Upper lobe of left lung (tissue), 6 donors: ENCODE measurements at regions not wholly inside any gene's neighbourhood (a gene's known extent, or its start where the extent isn't known, plus 50 kb on each side); places are given as distances from the start of the nearest gene placed in this dataset.

Source experiments
- ATAC-seq, 2 donors: fragments of 200-7000 bp; cut with Tn5 transposase; one replicate each; pipeline ENCODE4 v1.9.1; 2022; ENCODE audit warnings: mild to moderate bottlenecking in 2 of 2, moderate library complexity in 2 of 2; ENCODE audit not compliant: low FRiP score in 2 of 2
- DNase-seq, 2 donors: peaks; one replicate each; pipeline ENCODE4 v3.0.0-alpha.2; 2019 to 2020
- H3K27ac ChIP-seq, 4 donors: fragments of 200-600 bp; sonication (generic); one replicate each; pipeline ENCODE4 v1.5.1; 2016 to 2019
- H3K27me3 ChIP-seq, 4 donors: fragments of 200-600 bp; sonication (generic); one replicate each; pipeline ENCODE4 v1.5.1; 2017 to 2019
- H3K36me3 ChIP-seq, 4 donors: fragments of 200-600 bp; sonication (generic); one replicate each; pipeline ENCODE4 v1.5.1; 2016 to 2019
- H3K4me1 ChIP-seq, 4 donors: fragments of 200-600 bp; sonication (generic); one replicate each; pipeline ENCODE4 v1.5.1; 2018 to 2019
- H3K4me3 ChIP-seq, 4 donors: fragments of 200-600 bp; sonication (generic); one replicate each; pipeline ENCODE4 v1.5.1; 2017 to 2019; ENCODE audit warnings: mild to moderate bottlenecking in 2 of 4, moderate library complexity in 1 of 4
- H3K9me3 ChIP-seq, 4 donors: fragments of 200-600 bp; sonication (generic); one replicate each; pipeline ENCODE4 v1.5.1; 2018 to 2019
- CTCF ChIP-seq, 6 experiments: fragments of 450-650 bp in 4 of 6; fragments of 200-600 bp in 2 of 6; sonication (generic) in 2 of 6; IDR thresholded peaks; one replicate each; pipeline ENCODE4 v1.5.1; 2016 to 2019; ENCODE audit warnings: antibody characterized with exemption in 6 of 6
- EP300 ChIP-seq, 4 donors: sonication (generic); formaldehyde crosslinking; IDR thresholded peaks; one replicate each; pipeline ENCODE4 v1.5.1; 2017; ENCODE audit warnings: antibody characterized with exemption in 4 of 4, control low read depth in 2 of 4
- POLR2A ChIP-seq, 4 donors: fragments of 450-650 bp; IDR thresholded peaks; one replicate each; pipeline ENCODE4 v1.5.1; 2016 to 2017; ENCODE audit warnings: antibody characterized with exemption in 4 of 4, mild to moderate bottlenecking in 2 of 4
- POLR2AphosphoS5 ChIP-seq, 2 donors: sonication (generic); formaldehyde crosslinking; IDR thresholded peaks; one replicate each; pipeline ENCODE4 v1.5.1; 2017; ENCODE audit warnings: antibody characterized with exemption in 2 of 2
- WGBS, 2 donors: methylation state at CpG; one replicate each; pipeline ENCODE4 v1.1.5; 2017 to 2018; 5-methylcytosine and 5-hydroxymethylcytosine counted together
- donor health status: DM: no; HTN: no; CAD: no; lungs with moderate emphysema.
- donor health status: DM: no; HTN: yes; CAD: no; lungs with severe emphysema.

DNA sequence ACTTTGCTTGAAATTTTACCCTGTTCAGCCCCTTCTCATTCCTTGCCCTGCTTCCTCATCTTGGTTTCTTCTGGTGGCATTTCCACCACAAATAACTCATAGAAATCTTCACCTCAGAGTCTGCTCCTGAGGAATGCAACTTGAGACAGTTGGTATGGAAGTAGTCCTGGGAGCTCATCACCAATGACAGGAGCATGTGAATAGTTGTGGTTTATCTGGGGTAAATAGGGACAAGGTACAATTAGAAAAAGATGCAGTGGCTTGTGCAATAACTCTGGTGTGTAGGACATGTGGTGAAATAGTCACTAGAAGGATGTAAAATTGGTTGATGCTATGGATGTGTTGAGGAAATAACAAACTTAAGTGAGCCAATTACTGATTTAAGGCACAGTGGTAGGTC lies 72.7 kb upstream of the CHRNA7 start:
- no peak overlapping the region for H3K27ac ChIP-seq
- H3K9me3 ChIP-seq: peaks cover 5 to 24% (median 13%) of the 10 kb centered on the region in 4 donors
- no peak for TF ChIP-seq POLR2AphosphoS5 (IDR thresholded peaks at IDR 0.05)
- TF ChIP-seq EP300 (IDR thresholded peaks at IDR 0.05): no peak
- no peak for TF ChIP-seq CTCF (IDR thresholded peaks at IDR 0.05)
- H3K27me3 ChIP-seq: no peaks in the 10 kb centered on the region
- H3K36me3 ChIP-seq: no peaks in the 10 kb centered on the region
- H3K4me3 ChIP-seq: no peak overlapping the region
- no peak for ATAC-seq
- DNase-seq: no peak
- no peaks in the 10 kb centered on the region for H3K4me1 ChIP-seq

DNA sequence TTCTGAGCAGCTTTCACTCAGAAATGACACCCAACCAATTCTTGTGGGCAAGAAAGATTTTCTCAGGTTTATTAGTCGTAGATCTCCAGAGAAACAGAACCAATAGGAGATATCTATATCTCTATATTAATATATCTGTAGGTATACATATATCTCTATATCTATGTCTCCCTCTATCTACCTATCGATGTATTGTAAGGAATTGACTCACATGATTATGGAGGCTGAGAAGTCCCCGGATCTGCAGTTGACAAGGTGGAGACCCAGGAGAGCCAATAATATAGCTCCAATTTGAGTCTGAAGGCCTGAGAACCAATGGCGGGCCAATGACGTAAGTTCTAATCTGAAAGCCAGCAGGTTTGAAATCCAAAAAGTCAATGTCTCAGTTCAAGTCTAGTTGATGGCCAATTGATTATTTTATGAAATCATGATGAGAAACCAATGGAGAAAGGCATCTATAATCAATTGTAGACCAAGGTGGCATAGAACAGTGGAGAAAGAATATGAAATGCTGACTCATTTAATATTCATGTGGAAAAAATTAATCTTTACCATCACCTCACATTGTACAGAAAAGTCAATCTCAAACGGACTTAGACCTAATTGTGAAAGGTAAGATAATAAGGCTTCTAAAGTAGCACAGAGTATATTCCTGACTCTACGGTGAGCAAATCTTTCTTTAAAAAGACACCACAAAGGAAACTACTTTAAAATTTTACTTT lies 65.6 kb upstream of the CHRNA7 start:
- DNase-seq (no peak), ATAC-seq (no peak)
- H3K36me3 ChIP-seq: no peaks in the 10 kb centered on the region

GRCh38 chr15:31970007-31970406 lies 60.3 kb upstream of the CHRNA7 start:
- Histone ChIP-seq H3K27ac (no peak overlapping the region), H3K36me3 (no peaks in the 10 kb centered on the region), H3K4me1 (peaks cover 2 to 4% (median 3%) of the 10 kb centered on the region in 4 donors), H3K27me3 (no peaks in the 10 kb centered on the region), H3K4me3 (no peak overlapping the region), H3K9me3 (no peaks in the 10 kb centered on the region)
- DNase-seq: no peak
- TF ChIP-seq POLR2A (IDR thresholded peaks at IDR 0.05) (no peak), CTCF (IDR thresholded peaks at IDR 0.05) (no peak)
- ATAC-seq: no peak
- WGBS, 2 donors: 67 to 81% methylated on average over 2 to 4 of the region's 4 CpGs

More for the DNA sequence above, 65.6 kb upstream of the CHRNA7 start:
- TF ChIP-seq POLR2AphosphoS5 (IDR thresholded peaks at IDR 0.05) (no peak), POLR2A (IDR thresholded peaks at IDR 0.05) (no peak)
- Histone ChIP-seq H3K27ac (no peak overlapping the region), H3K4me3 (no peak overlapping the region), H3K27me3 (no peaks in the 10 kb centered on the region), H3K9me3 (peaks cover 1 to 9% (median 4%) of the 10 kb centered on the region in 4 donors), H3K4me1 (no peaks in the 10 kb centered on the region)
- WGBS, 2 donors: 85 to 90% methylated on average over 7 of the region's 7 CpGs

DNA sequence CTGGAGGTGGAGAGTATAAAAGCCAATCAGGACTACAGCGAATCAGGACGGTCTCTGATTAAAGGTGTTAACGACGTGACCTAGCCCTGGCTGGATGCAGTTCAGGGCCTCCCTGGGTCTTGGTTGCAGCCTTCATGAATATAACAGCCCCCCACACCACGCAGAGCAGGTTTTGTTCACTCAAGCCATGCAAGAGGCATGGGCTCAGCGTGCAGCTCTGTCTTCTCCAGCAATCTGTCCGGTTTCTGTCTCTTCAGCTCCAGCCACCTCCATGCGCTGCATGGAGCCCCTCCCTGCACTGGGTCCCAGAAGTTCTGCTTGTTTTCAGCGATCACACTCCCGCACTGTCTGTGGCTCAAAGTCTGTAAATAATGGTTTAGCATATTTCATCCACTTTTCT lies 57.1 kb upstream of the CHRNA7 start:
- no peaks in the 10 kb centered on the region for H3K36me3 ChIP-seq
- DNase-seq: no peak
- ATAC-seq: no peak
- no peak overlapping the region for H3K27ac ChIP-seq
- H3K4me1 ChIP-seq: peaks cover 5 to 10% (median 9%) of the 10 kb centered on the region in 4 donors
- no peak overlapping the region for H3K4me3 ChIP-seq
- 76 to 84% methylated on average over 10 of the region's 10 CpGs for WGBS, 2 donors
- no peaks in the 10 kb centered on the region for H3K27me3 ChIP-seq
- H3K9me3 ChIP-seq: no peaks in the 10 kb centered on the region
- TF ChIP-seq CTCF (IDR thresholded peaks at IDR 0.05): no peak
- TF ChIP-seq POLR2AphosphoS5 (IDR thresholded peaks at IDR 0.05): no peak
- no peak for TF ChIP-seq POLR2A (IDR thresholded peaks at IDR 0.05)
- no peak for TF ChIP-seq EP300 (IDR thresholded peaks at IDR 0.05)

- no peaks in the 10 kb centered on the region for H3K27me3 ChIP-seq
- WGBS, 2 donors: 61 to 80% methylated on average over 3 to 6 of the region's 6 CpGs
- H3K27ac ChIP-seq: no peak overlapping the region
- peaks cover 5 to 10% (median 9%) of the 10 kb centered on the region in 4 donors for H3K4me1 ChIP-seq
- ATAC-seq (no peak), DNase-seq (no peak)
- no peak overlapping the region for H3K4me3 ChIP-seq
- H3K9me3 ChIP-seq: no peaks in the 10 kb centered on the region
- H3K36me3 ChIP-seq: no peaks in the 10 kb centered on the region
- TF ChIP-seq EP300 (IDR thresholded peaks at IDR 0.05) (no peak), POLR2AphosphoS5 (IDR thresholded peaks at IDR 0.05) (no peak), POLR2A (IDR thresholded peaks at IDR 0.05) (no peak), CTCF (IDR thresholded peaks at IDR 0.05) (no peak)
Measured at GRCh38 chr15:31974154-31974794, 56.0 kb upstream of the CHRNA7 start.
